A673 (cell line): ENCODE measurements at regions not wholly inside any gene's neighbourhood (a gene's known extent, or its start where the extent isn't known, plus 50 kb on each side); places are given as distances from the start of the nearest gene placed in this dataset.

Experiments used
- CTCF ChIP-seq: fragments of 300-800, 200-600 bp; sonication (generic); conservative IDR thresholded peaks from 2 replicates; pipeline ENCODE4 v1.5.1; 2017; ENCODE audit warnings: low read depth, mild to moderate bottlenecking, antibody characterized with exemption, low read length, moderate library complexity, mixed read lengths
- EZH2 ChIP-seq: fragments of 200-600 bp; sonication (generic); IDR thresholded peaks from 2 replicates; pipeline ENCODE4 v1.6.1; 2017; ENCODE audit warnings: borderline replicate concordance, low read depth, mild to moderate bottlenecking, mixed read lengths, antibody characterized with exemption, low read length; ENCODE audit not compliant: poor library complexity, severe bottlenecking

DNA sequence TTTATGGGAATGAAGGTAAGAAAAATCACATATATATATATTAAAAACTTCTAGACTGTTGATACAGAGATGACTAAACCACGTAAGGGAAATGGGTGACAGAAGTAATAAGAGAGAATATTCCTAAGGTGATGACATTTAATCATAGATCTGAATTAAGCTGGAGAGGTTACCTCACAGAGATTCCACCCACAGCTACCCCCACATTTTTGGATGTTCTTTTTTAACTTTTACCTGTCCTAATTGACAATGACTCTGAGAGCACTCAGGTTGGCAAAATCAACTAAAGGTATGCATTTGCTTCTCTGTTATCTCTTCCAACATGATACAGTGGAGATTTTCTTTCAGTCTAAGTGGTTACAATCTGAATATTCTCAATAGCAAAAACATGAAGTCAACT lies 1280.6 kb downstream of the CDH11 start:
- no peak for TF ChIP-seq CTCF
- no peak for TF ChIP-seq EZH2
